SK-N-SH (cell line): ENCODE measurements at regions not wholly inside any gene's neighbourhood (a gene's known extent, or its start where the extent isn't known, plus 50 kb on each side); places are given as distances from the start of the nearest gene placed in this dataset.

Source experiments
- CHD2 ChIP-seq: fragments of 150-350 bp; IDR thresholded peaks from 2 replicates; pipeline ENCODE4 v1.6.1; 2018; ENCODE audit warnings: low read length; ENCODE audit not compliant: partially characterized antibody
- GABPA ChIP-seq: IDR thresholded peaks from 2 replicates; pipeline ENCODE4 v1.4.0; 2012; ENCODE audit warnings: low read depth, mild to moderate bottlenecking
- PBX3 ChIP-seq: IDR thresholded peaks from 2 replicates; pipeline ENCODE4; 2012
- TAF1 ChIP-seq: IDR thresholded peaks from 2 replicates; pipeline ENCODE4 v1.6.1; 2012; ENCODE audit warnings: low read depth, mild to moderate bottlenecking, low read length, moderate library complexity, borderline replicate concordance
- YY1 ChIP-seq: IDR thresholded peaks from 2 replicates; pipeline ENCODE4 v1.4.0; 2012; ENCODE audit warnings: low read depth, mild to moderate bottlenecking
- TF ChIP-seq, protein P1 (sequence below): fragments of 200-600 bp; sonication (generic); IDR thresholded peaks from 2 replicates; pipeline ENCODE4 v1.6.1; 2017; ENCODE audit warnings: antibody characterized with exemption, mild to moderate bottlenecking, moderate library complexity
- TF ChIP-seq, protein P2 (sequence below): fragments of 150-350 bp; IDR thresholded peaks from 2 replicates; pipeline ENCODE4 v1.6.1; 2017; ENCODE audit warnings: antibody characterized with exemption, low read length, low read depth, borderline replicate concordance

DNA sequence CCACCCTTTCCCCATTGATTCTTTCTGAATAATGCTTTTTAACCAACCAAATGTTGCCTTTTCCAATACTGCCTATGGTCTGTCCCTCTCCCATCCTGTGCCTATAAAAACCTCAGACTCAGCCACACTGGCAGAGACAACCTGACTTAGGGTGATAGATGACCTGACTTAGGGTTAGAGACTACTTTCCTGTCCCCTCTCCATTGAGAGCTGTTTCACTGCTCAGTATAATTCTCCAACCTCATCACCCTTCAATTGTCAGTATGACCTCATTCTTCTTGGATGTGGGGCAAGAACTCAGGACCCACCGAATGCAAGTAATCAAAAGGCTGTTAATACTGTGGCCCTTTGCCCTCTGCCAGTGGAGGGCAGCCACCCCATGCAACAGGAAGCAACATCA lies 182.3 kb upstream of the STK17B start:
- TF ChIP-seq, protein P1, sequence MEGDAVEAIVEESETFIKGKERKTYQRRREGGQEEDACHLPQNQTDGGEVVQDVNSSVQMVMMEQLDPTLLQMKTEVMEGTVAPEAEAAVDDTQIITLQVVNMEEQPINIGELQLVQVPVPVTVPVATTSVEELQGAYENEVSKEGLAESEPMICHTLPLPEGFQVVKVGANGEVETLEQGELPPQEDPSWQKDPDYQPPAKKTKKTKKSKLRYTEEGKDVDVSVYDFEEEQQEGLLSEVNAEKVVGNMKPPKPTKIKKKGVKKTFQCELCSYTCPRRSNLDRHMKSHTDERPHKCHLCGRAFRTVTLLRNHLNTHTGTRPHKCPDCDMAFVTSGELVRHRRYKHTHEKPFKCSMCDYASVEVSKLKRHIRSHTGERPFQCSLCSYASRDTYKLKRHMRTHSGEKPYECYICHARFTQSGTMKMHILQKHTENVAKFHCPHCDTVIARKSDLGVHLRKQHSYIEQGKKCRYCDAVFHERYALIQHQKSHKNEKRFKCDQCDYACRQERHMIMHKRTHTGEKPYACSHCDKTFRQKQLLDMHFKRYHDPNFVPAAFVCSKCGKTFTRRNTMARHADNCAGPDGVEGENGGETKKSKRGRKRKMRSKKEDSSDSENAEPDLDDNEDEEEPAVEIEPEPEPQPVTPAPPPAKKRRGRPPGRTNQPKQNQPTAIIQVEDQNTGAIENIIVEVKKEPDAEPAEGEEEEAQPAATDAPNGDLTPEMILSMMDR = no peak
- TF ChIP-seq PBX3 (no peak), TAF1 (no peak), CHD2 (no peak), GABPA (no peak), YY1 (no peak)
- TF ChIP-seq, protein P2, sequence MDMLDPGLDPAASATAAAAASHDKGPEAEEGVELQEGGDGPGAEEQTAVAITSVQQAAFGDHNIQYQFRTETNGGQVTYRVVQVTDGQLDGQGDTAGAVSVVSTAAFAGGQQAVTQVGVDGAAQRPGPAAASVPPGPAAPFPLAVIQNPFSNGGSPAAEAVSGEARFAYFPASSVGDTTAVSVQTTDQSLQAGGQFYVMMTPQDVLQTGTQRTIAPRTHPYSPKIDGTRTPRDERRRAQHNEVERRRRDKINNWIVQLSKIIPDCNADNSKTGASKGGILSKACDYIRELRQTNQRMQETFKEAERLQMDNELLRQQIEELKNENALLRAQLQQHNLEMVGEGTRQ = no peak
